ENCODE measurements at regions not wholly inside any gene's neighbourhood (a gene's known extent, or its start where the extent isn't known, plus 50 kb on each side); places are given as distances from the start of the nearest gene placed in this dataset.

DNA sequence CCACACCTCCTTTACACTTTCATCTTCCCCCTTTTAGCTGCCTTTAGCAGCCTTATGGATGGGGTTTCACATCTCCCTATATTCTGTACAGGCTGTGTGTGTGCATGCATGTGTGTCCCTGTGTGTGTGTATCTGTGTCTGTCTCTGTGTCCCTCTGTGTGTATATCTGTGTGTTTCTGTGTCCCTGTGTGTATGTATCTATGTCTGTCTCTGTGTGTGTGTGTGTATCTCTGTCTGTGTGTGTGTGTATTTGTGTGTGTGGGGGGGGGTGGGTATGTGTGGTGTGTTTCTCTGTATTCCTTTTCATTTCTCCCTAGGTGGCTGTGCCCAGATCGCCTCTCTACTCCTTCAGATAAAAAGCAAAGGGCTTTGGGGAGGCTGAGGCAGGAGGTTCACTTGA lies 52.2 kb upstream of the CD83 start:
- H3K4me1 Mint-ChIP-seq (ENCODE audit: low read depth, unreplicated experiment), result no peaks in the 10 kb centered on the region
- no peaks in the 10 kb centered on the region for H3K36me3 Mint-ChIP-seq (ENCODE audit: insufficient read depth, unreplicated experiment)
- no peak overlapping the region for H3K27ac Mint-ChIP-seq (ENCODE audit: unreplicated experiment)
- TF ChIP-seq, protein P1, sequence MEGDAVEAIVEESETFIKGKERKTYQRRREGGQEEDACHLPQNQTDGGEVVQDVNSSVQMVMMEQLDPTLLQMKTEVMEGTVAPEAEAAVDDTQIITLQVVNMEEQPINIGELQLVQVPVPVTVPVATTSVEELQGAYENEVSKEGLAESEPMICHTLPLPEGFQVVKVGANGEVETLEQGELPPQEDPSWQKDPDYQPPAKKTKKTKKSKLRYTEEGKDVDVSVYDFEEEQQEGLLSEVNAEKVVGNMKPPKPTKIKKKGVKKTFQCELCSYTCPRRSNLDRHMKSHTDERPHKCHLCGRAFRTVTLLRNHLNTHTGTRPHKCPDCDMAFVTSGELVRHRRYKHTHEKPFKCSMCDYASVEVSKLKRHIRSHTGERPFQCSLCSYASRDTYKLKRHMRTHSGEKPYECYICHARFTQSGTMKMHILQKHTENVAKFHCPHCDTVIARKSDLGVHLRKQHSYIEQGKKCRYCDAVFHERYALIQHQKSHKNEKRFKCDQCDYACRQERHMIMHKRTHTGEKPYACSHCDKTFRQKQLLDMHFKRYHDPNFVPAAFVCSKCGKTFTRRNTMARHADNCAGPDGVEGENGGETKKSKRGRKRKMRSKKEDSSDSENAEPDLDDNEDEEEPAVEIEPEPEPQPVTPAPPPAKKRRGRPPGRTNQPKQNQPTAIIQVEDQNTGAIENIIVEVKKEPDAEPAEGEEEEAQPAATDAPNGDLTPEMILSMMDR (IDR thresholded peaks at IDR 0.05; ENCODE audit: unreplicated experiment), result no peak
- BruUV-seq (replicated peaks), result no TSS peak
- intact Hi-C loops (cut with micrococcal nuclease; ENCODE audit: unreplicated experiment), result no loop called here
- CTCF ChIA-PET, result interaction anchor here (0.6 to 1.2 kb wide), 2 partner anchors 157 to 161 kb away, joined by 3 read pairs; no protein-coding TSS in a partner anchor
- H3K4me3 Mint-ChIP-seq (ENCODE audit: low read depth, unreplicated experiment), result no peak overlapping the region
- no peak for DNase-seq
- H3K9me3 Mint-ChIP-seq (ENCODE audit: low read depth, unreplicated experiment), result peaks cover 4% of the 10 kb centered on the region
- H3K27me3 Mint-ChIP-seq (ENCODE audit: unreplicated experiment), result no peaks in the 10 kb centered on the region

GRCh38 chr6:14066782-14067406 lies 50.7 kb upstream of the CD83 start:
- Mint-ChIP-seq H3K27me3 (ENCODE audit: unreplicated experiment) (no peaks in the 10 kb centered on the region), H3K4me3 (ENCODE audit: low read depth, unreplicated experiment) (no peak overlapping the region), H3K36me3 (ENCODE audit: insufficient read depth, unreplicated experiment) (no peaks in the 10 kb centered on the region), H3K27ac (ENCODE audit: unreplicated experiment) (no peak overlapping the region), H3K4me1 (ENCODE audit: low read depth, unreplicated experiment) (no peaks in the 10 kb centered on the region), H3K9me3 (ENCODE audit: low read depth, unreplicated experiment) (peaks cover 4% of the 10 kb centered on the region)
- BruUV-seq (replicated peaks), result no TSS peak
- intact Hi-C loops (cut with micrococcal nuclease; ENCODE audit: unreplicated experiment), result loop anchor here (1.0 to 2.0 kb wide), 3 partner anchors 78 to 158 kb away; no protein-coding TSS in a partner anchor
- TF ChIP-seq, protein P1 (IDR thresholded peaks at IDR 0.05; ENCODE audit: unreplicated experiment), result no peak
- CTCF ChIA-PET, result interaction anchor here (0.5 to 3.0 kb wide), 6 partner anchors 10 to 159 kb away, joined by 3 to 27 read pairs (median 7); no protein-coding TSS in a partner anchor
- peak; percentile 13 for DNase-seq

DNA sequence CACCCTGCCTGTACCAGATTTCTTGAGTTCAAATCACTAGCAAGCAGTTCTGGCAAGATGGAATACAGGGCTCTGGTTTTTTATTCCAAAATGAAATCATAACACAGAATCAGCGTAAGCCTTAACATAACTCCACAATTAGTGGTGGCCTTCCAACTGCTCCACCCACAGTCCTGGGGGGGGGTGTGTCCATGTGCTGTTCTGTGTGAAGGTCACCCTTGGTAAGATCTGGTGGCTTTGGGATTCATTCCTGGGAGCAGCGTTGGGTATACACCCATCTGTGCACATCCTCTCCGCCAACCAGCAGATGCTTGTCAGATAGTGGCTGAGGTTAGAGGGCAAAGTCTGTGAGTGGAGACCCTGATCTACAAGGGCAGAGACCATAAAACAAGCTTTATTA lies 49.9 kb upstream of the CD83 start:
- no TSS peak for BruUV-seq (replicated peaks)
- TF ChIP-seq, protein P1 (IDR thresholded peaks at IDR 0.05; ENCODE audit: unreplicated experiment), result no peak
- H3K27ac Mint-ChIP-seq (ENCODE audit: unreplicated experiment), result no peak overlapping the region
- no peaks in the 10 kb centered on the region for H3K4me1 Mint-ChIP-seq (ENCODE audit: low read depth, unreplicated experiment)
- intact Hi-C loops (cut with micrococcal nuclease; ENCODE audit: unreplicated experiment), result loop anchor here (1.0 to 2.0 kb wide), 3 partner anchors 77 to 272 kb away; no protein-coding TSS in a partner anchor
- H3K27me3 Mint-ChIP-seq (ENCODE audit: unreplicated experiment), result no peaks in the 10 kb centered on the region
- no peak for DNase-seq
- no peaks in the 10 kb centered on the region for H3K36me3 Mint-ChIP-seq (ENCODE audit: insufficient read depth, unreplicated experiment)
- no peak overlapping the region for H3K4me3 Mint-ChIP-seq (ENCODE audit: low read depth, unreplicated experiment)
- CTCF ChIA-PET, result interaction anchor here (0.6 to 3.0 kb wide), 6 partner anchors 17 to 164 kb away, joined by 3 to 27 read pairs (median 4); no protein-coding TSS in a partner anchor
- H3K9me3 Mint-ChIP-seq (ENCODE audit: low read depth, unreplicated experiment), result no peaks in the 10 kb centered on the region

Measured in Calu3 (cell line).